ENCODE measurements at regions not wholly inside any gene's neighbourhood (a gene's known extent, or its start where the extent isn't known, plus 50 kb on each side); places are given as distances from the start of the nearest gene placed in this dataset.

- TF ChIP-seq CTCF (IDR thresholded peaks at IDR 0.05) (no peak), POLR2A (IDR thresholded peaks at IDR 0.05) (no peak)
Observed at GRCh38 chr3:157916672-157917071, 189.5 kb downstream of the SHOX2 start.
